Heart left ventricle (tissue), 16 donors: ENCODE measurements at regions not wholly inside any gene's neighbourhood (a gene's known extent, or its start where the extent isn't known, plus 50 kb on each side); places are given as distances from the start of the nearest gene placed in this dataset.

ENCODE experiments used
- ATAC-seq, 4 donors: fragments of 200-7000 bp; cut with Tn5 transposase; one replicate each; pipeline ENCODE4 v1.9.1; 2020 to 2022; ENCODE audit warnings: moderate library complexity in 4 of 4, mild to moderate bottlenecking in 3 of 4, moderate number of reproducible peaks in 1 of 4
- DNase-seq, 5 donors: peaks; one replicate each; pipeline ENCODE4 v3.0.0-alpha.2; 2020
- H3K27ac ChIP-seq, 12 donors: fragments of 200-600 bp; sonication (generic) in 4 of 12; one replicate each; pipeline versions ENCODE4 v1.5.0 to v1.8.0; 2016 to 2022; ENCODE audit warnings: mild to moderate bottlenecking in 2 of 12
- H3K27me3 ChIP-seq, 9 donors: fragments of 200-600 bp; sonication (generic) in 2 of 9; one replicate each; pipeline versions ENCODE4 v1.5.1 to v1.8.0; 2016 to 2022; ENCODE audit warnings: mild to moderate bottlenecking in 3 of 9
- H3K36me3 ChIP-seq, 9 donors: fragments of 200-600 bp; sonication (generic) in 2 of 9; one replicate each; pipeline versions ENCODE4 v1.5.0 to v1.8.0; 2018 to 2022; ENCODE audit warnings: mild to moderate bottlenecking in 2 of 9
- H3K4me1 ChIP-seq, 12 donors: fragments of 200-600 bp; sonication (generic) in 4 of 12; one replicate each; pipeline versions ENCODE4 v1.5.0 to v1.8.0; 2016 to 2022; ENCODE audit warnings: mild to moderate bottlenecking in 3 of 12
- H3K4me3 ChIP-seq, 12 donors: fragments of 200-600 bp; sonication (generic) in 4 of 12; one replicate each; pipeline versions ENCODE4 v1.5.0 to v1.8.0; 2017 to 2022; ENCODE audit warnings: mild to moderate bottlenecking in 9 of 12, moderate library complexity in 4 of 12
- H3K9me3 ChIP-seq, 12 donors: fragments of 200-600 bp; sonication (generic) in 4 of 12; one replicate each; pipeline versions ENCODE4 v1.5.0 to v1.8.0; 2016 to 2022; ENCODE audit warnings: mild to moderate bottlenecking in 1 of 12
- POLR2A ChIP-seq, 2 donors: fragments of 450-650 bp; IDR thresholded peaks; one replicate each; pipeline ENCODE4 v1.6.1; 2017; ENCODE audit warnings: antibody characterized with exemption in 2 of 2, mild to moderate bottlenecking in 2 of 2, moderate library complexity in 2 of 2
- WGBS, 4 donors: extraction: QIAGEN DNeasy Blood & Tissue Kit in 2 of 4; methylation state at CpG; one replicate each; pipeline versions ENCODE4 v1.1.5 to v1.1.7; 2013 to 2018; 5-methylcytosine and 5-hydroxymethylcytosine counted together
- intact Hi-C, 10 donors: fragments of 100-400 bp; cut with DNase I; formaldehyde crosslinking; loops; one replicate each; pipeline versions ENCODE4 v1.11.1 to v1.14.2; 2022
- TF ChIP-seq, protein P1 (sequence below), 12 donors: fragments of 200-600 bp; sonication (generic) in 4 of 12; IDR thresholded peaks; one replicate each; pipeline versions ENCODE4 v1.5.0 to v1.8.0; 2018 to 2022; ENCODE audit warnings: antibody characterized with exemption in 12 of 12, mild to moderate bottlenecking in 5 of 12
- donor health status: ischemic (EF 13 %, LVEDD 7.1; RV severe dilation, severe dysfunction).
- donor health status: healthy with polysubstance abuse.
- donor health status: DM: no; HTN: yes; CAD: no.
- donor health status: DM: no; HTN: no; CAD: no.
- donor health status: ischemic (EF 25% LVEDD 6.9; RV normal size, moderate dysfunction).
- donor health status: ischemic (EF 25% LVEDD 5.7; RV mildly dilated, moderate dysfunction).
- donor health status: healthy.
- donor health status: DM: yes; HTN: yes; CAD: no.
- donor health status: ischemic (EF 35%, LVEDD 5.7; RV mildly dilated, moderate dysfunction).
- donor health status: nonischemic (EF 11% LVEDD 7.7; RV severe dilation, severe dysfunction).
- donor health status: DM: yes; HTN: yes; CAD: no.
- donor health status: PGD.
- donor health status: ischemic (EF 29% LVEDD 5.4; RV normal size, mild dysfunction).
- donor health status: nonischemic (EF 23%, LVEDD 6.1; RV moderate dilation, normal function).

GRCh38 chr10:59582780-59583179, 126.9 kb downstream of the SLC16A9 start:
- TF ChIP-seq, protein P1, sequence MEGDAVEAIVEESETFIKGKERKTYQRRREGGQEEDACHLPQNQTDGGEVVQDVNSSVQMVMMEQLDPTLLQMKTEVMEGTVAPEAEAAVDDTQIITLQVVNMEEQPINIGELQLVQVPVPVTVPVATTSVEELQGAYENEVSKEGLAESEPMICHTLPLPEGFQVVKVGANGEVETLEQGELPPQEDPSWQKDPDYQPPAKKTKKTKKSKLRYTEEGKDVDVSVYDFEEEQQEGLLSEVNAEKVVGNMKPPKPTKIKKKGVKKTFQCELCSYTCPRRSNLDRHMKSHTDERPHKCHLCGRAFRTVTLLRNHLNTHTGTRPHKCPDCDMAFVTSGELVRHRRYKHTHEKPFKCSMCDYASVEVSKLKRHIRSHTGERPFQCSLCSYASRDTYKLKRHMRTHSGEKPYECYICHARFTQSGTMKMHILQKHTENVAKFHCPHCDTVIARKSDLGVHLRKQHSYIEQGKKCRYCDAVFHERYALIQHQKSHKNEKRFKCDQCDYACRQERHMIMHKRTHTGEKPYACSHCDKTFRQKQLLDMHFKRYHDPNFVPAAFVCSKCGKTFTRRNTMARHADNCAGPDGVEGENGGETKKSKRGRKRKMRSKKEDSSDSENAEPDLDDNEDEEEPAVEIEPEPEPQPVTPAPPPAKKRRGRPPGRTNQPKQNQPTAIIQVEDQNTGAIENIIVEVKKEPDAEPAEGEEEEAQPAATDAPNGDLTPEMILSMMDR (IDR thresholded peaks at IDR 0.05) = no peak
- Histone ChIP-seq H3K36me3 (no peaks in the 10 kb centered on the region), H3K4me3 (no peak overlapping the region), H3K27me3 (no peaks in the 10 kb centered on the region), H3K9me3 (no peaks in the 10 kb centered on the region), H3K4me1 (peaks cover 0 to 21% (median 0%) of the 10 kb centered on the region in 12 donors), H3K27ac (peak overlapping the region in 2 of 12 donors; percentile 16 to 36)
- 78 to 85% (median 81%) methylated on average over 3 of the region's 3 CpGs for WGBS, 4 donors
- no peak for DNase-seq
- intact Hi-C loops = loop anchor here in 2 of 10 donors (10.0 kb wide), 1 partner anchor 628 kb away; no protein-coding TSS in a partner anchor
- ATAC-seq = no peak

GRCh38 chr10:59582058-59582457, 127.6 kb downstream of the SLC16A9 start:
- WGBS, 4 donors = 49 to 65% (median 54%) methylated on average over 3 of the region's 3 CpGs
- Histone ChIP-seq H3K27me3 (no peaks in the 10 kb centered on the region), H3K27ac (peak overlapping the region in 3 of 12 donors; percentile 16 to 36 (median 34)), H3K9me3 (no peaks in the 10 kb centered on the region), H3K4me1 (peaks cover 0 to 21% (median 0%) of the 10 kb centered on the region in 12 donors), H3K36me3 (no peaks in the 10 kb centered on the region), H3K4me3 (no peak overlapping the region)
- TF ChIP-seq, protein P1 (IDR thresholded peaks at IDR 0.05) = no peak
- no peak for TF ChIP-seq POLR2A (IDR thresholded peaks at IDR 0.05)
- DNase-seq (peak in 1 of 5 donors; percentile 31), ATAC-seq (peak in 3 of 4 donors; percentile 37 to 75 (median 63))
- intact Hi-C loops = loop anchor here in 2 of 10 donors (10.0 kb wide), 1 partner anchor 627 kb away; no protein-coding TSS in a partner anchor

DNA sequence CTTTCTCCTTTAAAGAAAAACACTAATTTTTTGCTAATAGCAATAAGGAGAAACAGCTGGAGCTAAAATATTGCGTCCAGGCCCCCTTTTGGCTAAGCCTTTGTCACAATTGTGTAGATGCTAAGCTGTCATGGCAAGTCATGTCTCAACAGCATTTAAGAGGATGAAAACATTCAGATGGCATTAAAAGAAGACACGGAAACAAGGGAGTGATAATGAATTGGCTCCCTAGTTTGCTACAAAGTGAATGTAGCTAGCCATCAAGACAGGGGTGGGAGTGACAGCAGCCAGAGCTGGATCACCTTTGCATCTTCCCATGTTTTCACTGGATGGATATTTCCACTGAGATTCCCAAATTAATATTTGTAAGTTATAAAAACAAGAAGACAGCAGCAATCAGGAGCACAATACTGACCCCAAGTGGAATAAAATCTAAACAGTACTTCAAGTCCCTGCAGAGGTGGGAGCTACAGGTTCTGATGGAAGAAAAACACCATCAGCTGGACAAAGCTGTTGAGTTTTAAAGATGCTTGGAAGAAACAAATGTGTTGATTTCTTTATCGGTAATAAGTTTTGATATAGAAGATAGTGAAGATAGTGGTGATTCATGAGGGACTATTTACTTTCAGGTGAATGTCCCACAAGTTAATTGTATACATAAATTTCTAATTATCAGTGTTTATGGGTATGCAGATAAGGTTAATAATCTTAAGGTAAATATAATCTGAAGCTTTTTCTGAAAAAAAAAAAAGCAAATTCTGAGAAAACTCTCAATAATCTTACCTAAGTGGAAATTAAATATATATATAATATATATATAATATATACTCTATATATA, 129.4 kb downstream of the SLC16A9 start:
- TF ChIP-seq POLR2A (IDR thresholded peaks at IDR 0.05) = no peak
- TF ChIP-seq, protein P1 (IDR thresholded peaks at IDR 0.05) = peak; percentile 31 to 71 (median 46)
- no peaks in the 10 kb centered on the region for H3K9me3 ChIP-seq
- DNase-seq = no peak
- no peaks in the 10 kb centered on the region for H3K36me3 ChIP-seq
- H3K4me3 ChIP-seq = no peak overlapping the region
- intact Hi-C loops = loop anchor here in 7 of 10 donors (1.0 to 10.0 kb wide), 3 partner anchors 339 to 625 kb away; no protein-coding TSS in a partner anchor
- H3K27me3 ChIP-seq = no peaks in the 10 kb centered on the region
- WGBS, 4 donors = 27 to 45% (median 40%) methylated on average over 3 of the region's 3 CpGs
- peak overlapping the region in 4 of 12 donors; percentile 21 to 51 (median 36) for H3K27ac ChIP-seq
- peak in 2 of 4 donors; percentile 54 to 57 for ATAC-seq
- H3K4me1 ChIP-seq = peaks cover 0 to 21% (median 0%) of the 10 kb centered on the region in 12 donors

- Histone ChIP-seq H3K9me3 (no peaks in the 10 kb centered on the region), H3K27ac (peak overlapping the region in 2 of 12 donors; percentile 27 to 45), H3K36me3 (no peaks in the 10 kb centered on the region), H3K4me3 (no peak overlapping the region), H3K4me1 (peaks cover 0 to 21% (median 0%) of the 10 kb centered on the region in 12 donors), H3K27me3 (no peaks in the 10 kb centered on the region)
- WGBS, 4 donors = 94 to 96% (median 95%) methylated on average over 4 of the region's 4 CpGs
- intact Hi-C loops = loop anchor here in 6 of 10 donors (2.0 to 10.0 kb wide), 7 partner anchors 54 to 338 kb away; partner anchors contain the start of gene FAM13C (in 1 of the 6)
- TF ChIP-seq, protein P1 (IDR thresholded peaks at IDR 0.05) = no peak
- TF ChIP-seq POLR2A (IDR thresholded peaks at IDR 0.05) = no peak
- no peak for DNase-seq
- no peak for ATAC-seq
These were observed 130.9 kb downstream of the SLC16A9 start for GRCh38 chr10:59578741-59579140.
